Fibroblast of skin of right quadriceps (primary cell): ENCODE measurements at regions not wholly inside any gene's neighbourhood (a gene's known extent, or its start where the extent isn't known, plus 50 kb on each side); places are given as distances from the start of the nearest gene placed in this dataset.
"Not testable (repeated sequence)": the region's sequence is repeated elsewhere in the genome, so short reads cannot be mapped to it uniquely, and the experiment has no call there.

ENCODE experiments used
- DNase-seq: peaks from one replicate; pipeline ENCODE4 v3.0.0-alpha.2; 2013

DNA sequence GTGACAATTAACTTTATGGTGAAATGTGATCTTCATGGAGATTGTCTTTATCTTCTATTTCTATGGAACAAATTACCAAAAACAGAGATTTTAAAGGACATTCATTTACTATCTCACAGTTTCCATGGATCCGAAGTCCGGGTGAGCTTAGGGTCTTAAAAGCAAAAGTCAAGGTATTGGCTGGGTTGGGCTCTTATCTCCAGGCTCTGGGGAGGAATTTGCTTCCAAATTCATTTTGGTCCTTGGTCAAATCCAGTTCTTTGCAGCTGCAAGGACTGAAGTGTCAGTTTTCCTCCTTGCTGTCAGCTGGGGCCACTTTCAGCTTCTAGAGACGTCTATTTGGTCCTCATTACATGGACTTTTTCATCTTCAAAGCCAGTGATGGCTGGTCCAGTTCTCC lies 395.8 kb upstream of the MAF start:
- DNase-seq: no peak

DNA sequence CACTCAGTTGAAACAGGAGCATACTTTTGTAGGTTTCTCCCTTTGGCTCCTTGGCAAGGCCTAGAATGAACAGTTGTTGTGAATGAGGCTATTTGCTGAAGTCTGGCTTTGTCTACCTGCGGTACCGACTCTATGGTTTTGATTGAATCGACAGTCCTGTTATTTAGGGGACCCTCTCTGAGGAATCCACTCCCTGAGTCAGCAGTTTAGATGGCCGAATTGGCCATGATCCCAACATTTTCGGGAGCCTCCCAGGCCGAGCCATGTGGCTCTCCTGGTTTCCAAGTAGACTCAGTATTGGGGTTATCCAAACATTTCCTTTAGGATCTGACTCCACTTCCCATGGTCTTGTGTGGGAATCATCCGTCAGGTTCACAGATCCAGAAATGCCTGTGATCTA lies 394.8 kb upstream of the MAF start:
- no peak for DNase-seq

DNA sequence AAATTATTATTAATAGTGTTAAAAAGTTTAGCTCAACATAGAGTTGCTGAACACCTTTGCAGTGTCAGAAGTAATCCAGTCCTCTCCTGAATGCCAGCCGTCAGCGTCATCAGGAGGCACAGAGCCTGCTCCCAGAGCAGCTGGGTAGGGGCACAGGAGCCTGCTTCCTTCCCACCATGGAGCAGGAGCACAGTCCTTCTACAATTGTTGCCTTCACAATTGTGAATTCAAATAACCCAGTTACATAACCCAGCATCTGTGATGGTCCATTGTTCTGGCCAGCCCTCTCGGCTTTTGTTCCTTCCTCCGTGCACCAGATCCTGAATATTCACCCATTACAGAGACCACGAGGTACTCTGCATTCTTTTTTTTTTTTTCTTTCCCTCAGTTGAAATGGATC lies 393.9 kb upstream of the MAF start:
- no peak for DNase-seq

DNA sequence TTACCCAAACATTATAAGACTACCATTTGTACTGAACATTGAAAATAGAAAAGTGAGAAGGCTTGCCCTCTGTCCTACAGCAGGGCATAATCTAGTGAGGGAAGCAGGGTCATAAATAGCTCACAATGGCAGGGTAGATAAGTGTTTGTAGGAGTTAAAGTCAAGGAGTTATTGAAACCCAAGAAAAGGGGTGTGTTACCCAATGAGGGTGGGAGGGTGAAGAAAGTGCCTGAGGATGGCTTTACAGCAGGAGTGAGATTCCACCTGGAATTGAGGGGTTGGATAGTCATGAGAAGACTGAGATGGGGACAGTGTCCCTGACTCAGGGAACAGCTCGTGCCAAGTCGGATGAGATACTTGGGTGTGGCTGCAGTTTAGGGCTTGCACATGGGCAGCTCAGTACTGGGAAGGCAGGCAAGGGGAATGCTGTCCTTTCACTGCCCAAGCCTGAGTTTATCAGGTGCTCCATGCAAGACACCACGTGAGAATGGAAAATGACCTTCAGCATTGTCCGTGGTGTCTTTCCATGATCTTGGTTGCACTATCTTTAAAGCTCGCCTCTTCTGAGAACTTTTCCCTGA lies 393.2 kb upstream of the MAF start:
- no peak for DNase-seq

DNA sequence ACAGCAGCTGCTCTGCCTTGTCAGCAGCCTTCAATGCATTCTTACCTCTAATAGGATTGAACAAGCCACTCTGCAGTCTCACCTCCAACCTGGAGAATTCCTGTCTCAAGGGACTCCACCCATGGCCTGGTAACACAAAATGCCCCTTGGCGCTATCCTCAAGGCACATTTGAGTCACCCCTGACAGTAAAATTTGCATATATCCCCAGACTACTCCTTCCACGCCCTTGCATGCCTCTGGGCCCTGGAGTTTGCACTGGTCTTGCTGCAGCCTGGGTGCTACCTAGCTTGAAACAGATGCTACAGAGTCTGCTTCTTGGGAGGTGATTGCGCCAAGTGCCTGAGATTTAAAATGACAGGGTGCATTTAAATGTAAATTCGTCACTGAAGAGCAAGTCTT lies 391.4 kb upstream of the MAF start:
- DNase-seq: no peak

DNA sequence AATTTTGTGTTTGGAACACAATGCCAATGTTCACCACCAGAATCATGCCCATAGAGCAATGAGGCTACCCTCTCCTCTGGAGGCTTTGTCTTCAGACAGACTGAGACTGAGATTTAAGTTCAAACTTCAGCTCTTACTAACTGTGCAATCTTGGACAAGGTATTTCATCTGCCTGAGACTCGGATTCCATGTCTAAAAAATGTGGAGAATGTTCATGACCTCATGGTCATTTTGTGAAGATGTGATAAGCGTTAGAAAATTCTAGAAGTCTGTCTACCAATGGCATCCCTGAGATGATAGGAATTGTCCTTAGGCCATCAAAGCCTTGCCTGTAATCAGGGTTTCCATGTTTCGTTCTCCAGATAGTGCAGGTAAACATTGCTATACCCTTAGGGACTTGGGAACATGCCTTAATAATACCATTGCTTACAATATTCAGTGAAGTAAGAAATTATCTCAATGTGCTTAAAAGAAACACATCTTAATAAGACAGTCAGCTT lies 388.2 kb upstream of the MAF start:
- DNase-seq: no peak

DNA sequence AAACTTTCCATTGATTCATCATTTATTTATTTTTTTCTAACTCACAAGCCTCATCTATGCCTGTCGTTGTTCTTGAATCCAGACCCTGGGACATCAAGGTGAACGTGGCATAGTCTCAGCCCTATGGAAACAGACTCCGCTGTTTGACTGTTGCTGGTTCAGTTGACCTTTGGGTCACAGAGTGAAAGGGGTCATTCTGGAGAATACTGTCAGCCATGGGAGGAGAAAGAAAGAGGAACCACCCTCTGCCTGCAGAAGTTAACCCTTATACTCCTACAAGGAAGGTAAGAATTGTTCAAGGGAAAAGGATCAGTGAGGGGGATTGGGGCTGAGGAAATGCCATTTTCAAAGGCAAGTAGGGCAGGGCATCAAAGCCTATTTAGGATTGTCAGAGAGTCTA lies 387.6 kb upstream of the MAF start:
- no peak for DNase-seq

DNA sequence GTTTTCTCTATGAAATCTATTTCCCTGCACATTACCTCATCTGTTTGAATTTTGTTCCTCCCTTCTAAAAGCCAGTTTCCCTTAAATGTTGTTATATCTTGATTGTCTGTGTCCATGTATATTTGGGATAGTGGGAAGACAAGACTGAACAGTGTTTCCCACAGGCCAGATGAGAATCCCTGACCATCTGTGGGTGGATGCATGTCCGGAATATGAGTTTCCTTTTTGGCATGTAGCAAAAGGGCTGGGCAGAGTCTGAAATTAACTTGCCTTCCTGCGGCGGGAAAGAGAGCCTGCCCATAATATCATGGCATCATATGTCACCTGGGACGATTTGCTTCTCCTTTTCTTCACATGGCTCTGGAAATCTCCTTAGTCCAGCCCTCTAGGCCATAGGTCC lies 385.8 kb upstream of the MAF start:
- DNase-seq: no peak

DNA sequence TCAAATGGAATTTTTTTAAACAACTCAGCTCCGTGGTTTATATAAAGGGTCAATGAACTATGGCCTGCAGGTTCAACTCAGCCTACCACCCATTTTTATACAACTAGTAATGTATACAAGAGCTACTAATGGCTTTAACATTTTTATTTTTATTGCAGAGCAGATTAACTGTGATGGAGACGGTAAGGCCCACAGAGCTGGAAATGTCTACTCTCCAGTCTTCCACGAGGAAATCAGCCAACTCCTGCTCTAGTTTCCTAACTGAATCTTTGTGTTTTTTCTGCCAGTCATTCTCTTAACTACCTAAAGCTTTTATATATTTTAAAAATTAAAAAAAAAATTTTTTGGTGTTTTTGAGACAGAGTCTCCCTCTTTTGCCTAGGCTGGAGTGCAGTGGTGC lies 385.1 kb upstream of the MAF start:
- DNase-seq: no peak

DNA sequence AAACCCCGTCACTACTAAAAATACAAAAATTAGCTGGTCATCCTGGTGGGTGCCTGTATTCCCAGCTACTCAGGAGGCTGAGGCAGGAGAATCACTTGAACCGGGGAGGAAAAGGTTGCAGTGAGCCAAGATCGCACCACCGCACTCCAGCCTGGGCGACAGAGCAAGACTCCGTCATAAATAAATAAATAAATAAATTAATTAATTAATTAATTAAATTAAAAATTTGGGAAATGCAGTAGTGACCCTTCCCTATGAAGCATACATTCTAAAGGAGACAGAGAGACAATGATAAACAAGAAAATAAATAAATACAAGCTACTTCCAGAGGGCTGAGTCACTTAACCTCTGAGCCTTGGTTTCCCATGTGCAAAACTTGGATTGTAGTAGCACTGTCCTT lies 383.6 kb upstream of the MAF start:
- DNase-seq: not testable (repeated sequence)

DNA sequence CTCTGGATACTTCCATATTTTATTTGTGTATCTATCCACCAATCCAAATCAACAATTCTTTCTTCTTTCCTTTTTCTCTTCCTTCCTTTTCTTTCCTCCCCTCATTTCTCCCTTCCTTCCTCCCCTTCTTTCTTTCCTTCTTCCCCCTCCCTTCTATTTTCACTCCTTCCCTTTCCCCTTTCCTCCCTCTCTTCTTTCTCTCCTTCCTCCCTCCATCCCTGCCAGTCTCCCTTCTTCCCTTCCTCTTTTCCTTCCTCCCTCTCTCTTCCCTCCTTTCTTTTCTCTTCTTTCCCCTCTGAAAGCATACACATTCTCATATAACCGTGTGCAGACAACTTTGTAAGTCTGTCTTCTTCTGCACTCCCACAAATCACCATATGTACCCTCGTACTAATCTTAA lies 382.3 kb upstream of the MAF start:
- DNase-seq: no peak

DNA sequence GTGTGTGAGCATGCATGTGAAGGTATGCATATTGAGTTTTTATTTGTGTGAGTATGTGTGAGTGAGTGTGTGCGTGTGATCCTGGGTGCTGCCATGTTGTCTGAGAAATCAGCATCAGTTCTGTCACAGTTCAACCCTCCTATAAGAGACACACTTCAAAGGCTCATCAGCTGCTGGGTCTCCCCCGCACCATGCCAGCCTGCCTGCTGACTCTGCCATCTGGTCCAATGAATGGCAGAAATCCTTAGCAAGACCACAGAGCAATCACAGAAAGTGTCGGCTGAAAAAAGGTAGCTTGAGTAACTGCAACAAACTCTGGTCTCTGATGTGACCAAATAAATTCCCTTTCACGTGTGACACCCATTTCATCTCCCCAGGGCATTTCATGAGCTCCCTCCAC lies 381.8 kb upstream of the MAF start:
- DNase-seq: no peak

DNA sequence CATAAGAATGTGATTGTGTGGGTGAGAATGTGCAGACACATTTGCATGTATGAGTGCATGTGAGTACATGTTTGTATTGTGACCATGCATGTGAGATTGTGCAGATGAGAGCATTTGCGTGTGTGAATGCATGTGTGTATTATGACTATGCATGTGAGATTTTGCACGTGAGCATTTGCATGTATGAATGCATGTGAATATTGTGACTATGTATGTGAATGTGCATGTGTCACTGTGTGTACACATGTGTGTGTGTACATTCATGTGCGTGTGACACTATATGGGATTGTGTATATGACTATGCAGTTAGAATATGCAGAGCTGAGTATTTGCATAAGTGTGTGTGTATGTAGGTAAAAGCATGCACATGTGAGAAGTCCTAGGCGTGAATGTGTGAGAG lies 381.3 kb upstream of the MAF start:
- DNase-seq: no peak

DNA sequence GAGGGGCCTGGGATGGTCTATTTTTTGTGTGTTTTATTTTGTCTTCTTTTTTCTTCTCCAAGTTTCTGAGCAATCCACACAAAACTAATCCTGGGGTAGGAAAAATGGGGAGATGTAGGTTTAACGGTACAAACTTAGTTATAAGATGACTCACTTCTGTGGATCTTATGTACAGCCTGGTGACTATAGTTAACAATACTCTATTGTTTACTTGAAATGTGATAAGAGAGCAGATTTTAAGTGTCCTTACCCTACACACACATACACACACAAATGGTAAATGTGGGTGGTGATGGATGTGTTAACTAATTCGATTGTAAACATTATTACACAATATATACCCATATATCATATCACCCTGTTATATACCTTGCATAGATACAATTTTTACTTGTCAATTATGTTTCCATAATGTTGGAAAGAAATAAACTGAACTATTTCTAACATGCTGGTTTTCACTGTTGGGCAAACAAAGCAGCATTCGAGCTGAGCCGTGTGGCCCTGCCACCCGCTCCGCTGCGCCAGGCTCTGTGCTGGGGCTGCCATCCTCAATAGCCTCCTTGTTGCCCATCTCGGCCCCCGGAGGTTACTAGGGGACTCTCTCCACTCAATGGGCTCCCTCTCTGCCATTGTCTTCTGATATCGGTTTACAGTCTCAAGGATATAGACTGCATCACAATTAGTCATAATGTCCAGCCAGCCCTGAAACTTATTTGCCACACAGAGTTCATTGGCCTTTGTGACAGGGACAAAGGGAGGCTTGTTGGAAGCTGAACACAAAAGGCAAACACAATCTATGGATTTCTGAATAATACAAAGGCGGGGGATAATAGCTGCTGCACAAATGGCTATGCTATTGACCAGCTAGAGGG lies 380.3 kb upstream of the MAF start:
- no peak for DNase-seq

DNA sequence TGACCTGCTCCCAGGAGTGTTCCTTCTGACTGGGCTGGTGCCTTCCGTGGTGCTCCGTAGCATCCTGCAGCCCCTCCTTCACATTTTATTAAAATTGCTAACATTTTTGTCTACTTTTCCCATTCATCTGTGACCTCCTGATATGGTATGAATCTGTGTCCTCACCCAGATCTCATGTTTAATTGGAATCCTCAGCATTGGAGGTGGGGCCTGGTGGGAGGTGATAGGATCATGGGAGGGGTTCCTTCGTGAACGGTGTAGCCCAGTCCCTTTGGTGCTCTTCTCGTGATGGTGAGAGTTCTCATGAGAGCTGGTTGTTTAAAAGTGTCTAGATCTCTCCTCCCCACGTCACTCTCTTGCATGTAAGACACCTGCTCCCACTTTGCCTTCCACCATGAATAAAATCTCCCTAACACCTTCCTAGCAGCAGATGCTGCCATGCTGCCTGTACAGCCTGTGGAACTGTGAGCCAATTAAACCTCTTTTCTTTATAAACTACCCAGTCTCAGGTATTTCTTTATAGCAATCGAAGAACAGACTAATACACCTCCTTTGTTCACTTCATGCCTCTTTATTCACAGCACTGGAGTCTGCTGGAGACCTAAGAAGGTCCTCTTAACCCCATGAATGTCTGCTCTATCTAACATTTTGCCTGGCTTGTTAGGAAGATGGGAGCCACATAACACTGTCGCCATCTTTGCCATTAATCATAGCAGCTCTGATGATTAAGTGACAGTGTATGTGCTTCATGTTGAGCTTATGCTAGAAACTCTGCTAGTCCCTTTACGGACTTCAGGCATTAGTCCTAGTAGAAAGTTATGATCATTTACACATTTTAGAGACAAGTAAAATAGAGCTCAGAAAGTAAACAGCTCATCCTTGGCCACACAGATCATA lies 377.7 kb upstream of the MAF start:
- DNase-seq: no peak

DNA sequence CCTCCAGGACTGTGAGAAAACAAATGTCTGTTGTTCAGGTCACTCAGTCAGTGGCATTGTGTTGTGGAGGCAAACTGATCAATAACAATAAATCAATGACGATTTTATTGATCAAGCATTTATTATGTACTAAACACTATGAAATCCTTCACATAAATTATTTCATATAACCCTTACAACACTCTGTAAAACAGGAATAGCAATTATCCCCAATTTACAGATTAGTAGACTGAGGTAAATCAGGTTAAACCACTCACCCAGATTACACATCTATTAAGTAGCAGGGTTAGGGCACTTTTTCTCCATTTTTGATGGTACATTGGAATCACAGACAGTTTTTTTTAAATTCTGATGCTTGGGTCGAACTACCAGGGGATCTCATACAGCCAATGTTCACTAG lies 372.8 kb upstream of the MAF start:
- DNase-seq: no peak

DNA sequence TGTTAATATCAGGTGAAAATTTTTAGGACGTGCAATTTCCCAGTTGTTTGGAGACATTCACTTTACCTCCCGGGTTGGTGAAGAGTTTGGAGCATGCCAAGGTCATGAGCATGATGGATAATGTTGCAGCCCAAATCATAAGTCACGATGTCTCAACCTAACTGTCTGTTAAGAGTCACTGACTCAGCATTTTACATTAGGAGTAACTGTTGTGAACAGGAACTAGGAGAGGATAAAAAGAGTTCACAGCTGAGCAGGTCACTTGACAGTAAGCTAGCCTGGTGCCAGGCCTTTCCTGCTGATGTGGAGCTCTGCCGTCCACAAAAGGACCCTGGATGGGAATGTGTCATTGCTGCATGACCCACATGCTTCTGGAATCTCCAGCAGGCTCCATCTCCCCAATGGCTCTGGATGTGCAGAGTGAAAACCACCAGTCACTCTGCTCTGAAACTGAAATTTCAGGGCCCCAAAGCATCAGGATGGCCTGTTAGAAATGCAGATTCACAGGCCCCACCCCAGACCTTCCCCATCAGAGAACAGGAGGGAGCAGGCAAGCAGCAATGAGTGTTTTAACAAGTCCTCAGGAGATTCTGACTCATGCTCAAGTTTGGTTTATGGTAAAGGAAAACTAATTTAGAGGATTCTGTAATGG lies 371.6 kb upstream of the MAF start:
- no peak for DNase-seq

DNA sequence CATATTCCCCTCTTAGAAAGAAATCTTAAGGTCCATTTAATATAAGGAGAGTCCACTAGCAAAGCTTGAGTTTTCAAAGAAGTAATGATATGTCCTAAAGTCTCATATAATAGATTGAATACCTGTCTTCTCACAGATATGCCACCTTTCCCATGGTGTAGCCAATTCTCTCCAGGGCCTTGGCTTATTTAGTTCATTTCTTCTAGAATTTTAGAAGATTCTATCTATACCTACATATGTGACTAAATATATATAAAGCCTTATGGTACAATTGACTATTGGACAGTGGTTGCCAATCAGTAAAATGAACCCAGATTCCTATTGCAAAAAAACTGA lies 370.7 kb upstream of the MAF start:
- DNase-seq: no peak

DNA sequence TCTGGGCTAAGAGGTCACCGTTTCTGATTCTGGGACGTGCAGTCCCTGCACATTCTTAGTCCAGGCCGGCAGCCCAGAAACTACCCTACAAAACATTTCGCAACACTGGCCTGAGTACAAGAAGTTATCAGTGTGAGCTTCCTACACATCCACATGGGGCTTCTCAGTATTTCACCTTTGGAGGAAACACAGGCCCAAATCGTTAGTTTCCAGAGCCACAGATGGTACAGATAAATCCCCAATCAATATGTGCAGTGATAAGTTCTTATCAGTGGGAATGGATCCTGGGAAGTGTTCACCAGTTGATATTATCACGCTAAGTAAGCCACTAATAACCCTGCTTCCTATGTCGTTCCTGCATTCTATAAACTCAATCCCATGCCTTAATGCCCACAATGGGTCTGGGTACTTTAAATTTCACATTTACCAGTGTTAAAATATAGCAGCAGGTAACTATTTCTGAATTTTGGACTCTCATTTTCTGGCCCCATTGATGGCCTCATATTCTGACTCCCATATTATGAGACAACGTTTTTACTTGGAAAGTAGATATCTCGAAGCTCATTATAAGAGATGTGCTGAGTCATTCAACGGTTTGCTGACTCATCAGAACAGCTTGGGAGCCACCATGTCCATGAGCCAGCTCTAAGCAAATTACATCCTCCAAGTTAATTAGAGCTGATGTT lies 370.2 kb upstream of the MAF start:
- peak; percentile 3 for DNase-seq

DNA sequence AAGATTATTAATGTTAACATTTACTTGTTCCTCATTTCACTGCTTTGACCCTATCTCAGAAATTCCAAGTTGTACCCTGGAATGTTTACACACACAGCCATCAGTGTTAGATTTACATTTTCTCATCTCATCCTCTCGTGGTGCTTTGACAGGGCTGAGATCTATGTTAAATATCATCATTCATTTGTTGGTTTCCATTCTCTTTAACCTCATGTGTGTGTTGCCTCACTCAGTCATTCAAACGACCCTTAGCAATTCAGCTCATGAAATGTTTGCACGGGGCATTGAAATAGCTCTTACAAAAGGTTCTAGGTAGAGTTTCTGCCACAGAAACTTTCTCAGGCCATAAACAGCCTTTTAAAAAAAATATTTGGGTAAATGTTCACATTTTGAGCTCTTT lies 369.6 kb upstream of the MAF start:
- DNase-seq: no peak

DNA sequence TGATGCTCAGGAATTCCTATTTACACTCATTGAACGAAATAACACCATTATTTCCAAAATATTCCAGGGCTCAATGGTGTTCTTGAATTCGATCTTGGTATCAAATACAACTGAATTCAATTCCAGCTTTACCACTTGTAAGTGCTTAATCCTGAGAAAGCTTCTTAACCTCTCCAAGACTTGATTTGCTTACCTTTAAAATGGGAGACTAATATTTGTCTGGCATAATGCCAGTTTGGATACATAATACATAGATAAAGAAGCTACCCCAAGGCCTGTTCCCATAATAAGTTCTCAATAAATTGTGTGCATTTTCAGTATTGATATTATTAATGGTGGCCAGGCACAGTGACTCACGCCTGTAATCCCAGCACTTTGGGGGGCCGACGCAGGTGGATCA lies 368.9 kb upstream of the MAF start:
- no peak for DNase-seq

DNA sequence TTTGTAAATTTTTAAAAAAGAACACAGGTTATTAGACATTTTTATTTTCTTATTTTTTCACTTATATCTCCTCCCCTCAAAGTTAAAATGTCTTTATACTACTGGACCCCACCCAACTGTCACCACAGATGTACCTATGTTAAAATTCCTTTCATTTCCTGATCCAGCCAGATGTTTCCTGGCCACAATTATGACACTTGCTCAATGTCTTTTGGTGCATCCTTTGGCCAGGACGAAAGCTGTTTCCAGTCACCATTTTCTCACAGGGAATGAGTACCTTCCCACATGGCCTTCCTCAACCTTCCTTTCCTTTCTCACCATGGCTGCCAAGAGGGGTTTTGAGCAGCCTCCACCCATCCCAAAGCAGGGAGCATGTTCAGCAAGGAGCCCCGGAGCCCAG lies 365.7 kb upstream of the MAF start:
- DNase-seq: no peak

DNA sequence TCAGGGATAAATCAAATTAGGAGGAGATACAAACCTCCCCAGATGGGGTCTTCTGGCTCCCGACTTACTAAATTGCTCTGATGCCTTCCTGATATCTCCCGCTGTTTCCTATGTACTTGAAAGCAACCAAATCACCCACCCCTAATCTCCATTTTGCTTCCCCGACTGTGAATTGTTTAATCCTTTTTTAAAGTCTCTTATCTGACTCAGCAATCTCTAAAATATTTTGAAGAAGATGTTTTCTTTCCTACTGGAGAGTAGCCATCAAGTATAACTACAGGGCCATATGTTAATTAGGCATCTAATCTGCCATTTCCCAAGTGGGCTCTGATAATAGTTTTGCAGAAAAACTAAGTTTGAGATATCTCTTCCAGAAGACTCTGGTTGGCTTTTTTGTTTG lies 365.2 kb upstream of the MAF start:
- no peak for DNase-seq
